SK-N-SH (cell line): ENCODE measurements at regions not wholly inside any gene's neighbourhood (a gene's known extent, or its start where the extent isn't known, plus 50 kb on each side); places are given as distances from the start of the nearest gene placed in this dataset.

Experiments used
- EP300 ChIP-seq, 2 experiments: IDR thresholded peaks; 2 replicates each; pipeline versions ENCODE4 v1.4.0 to v1.6.1; 2012; ENCODE audit warnings: borderline replicate concordance in 1 of 2, low read depth in 1 of 2, low read length in 1 of 2
- GATA2 ChIP-seq: sonication (generic); formaldehyde crosslinking; IDR thresholded peaks from 2 replicates; pipeline ENCODE4 v1.5.0; 2020; ENCODE audit warnings: mild to moderate bottlenecking, missing genetic modification reagents
- JUND ChIP-seq: IDR thresholded peaks from 2 replicates; pipeline ENCODE4 v1.4.0; 2012
- MXI1 ChIP-seq: IDR thresholded peaks from 2 replicates; pipeline ENCODE4 v1.6.1; 2012; ENCODE audit warnings: mild to moderate bottlenecking, low read depth, low read length, improper control_type of control experiment
- NFIC ChIP-seq: IDR thresholded peaks from 2 replicates; pipeline ENCODE4 v1.4.0; 2012; ENCODE audit warnings: borderline replicate concordance
- RAD21 ChIP-seq: IDR thresholded peaks from 2 replicates; pipeline ENCODE4 v1.6.1; 2012; ENCODE audit warnings: mild to moderate bottlenecking, low read length
- SIN3A ChIP-seq: IDR thresholded peaks from 2 replicates; pipeline ENCODE4 v1.6.1; 2012; ENCODE audit warnings: low read depth, mild to moderate bottlenecking, low read length, moderate library complexity, borderline replicate concordance
- SMC3 ChIP-seq: IDR thresholded peaks from 2 replicates; pipeline ENCODE4 v1.6.1; 2012; ENCODE audit warnings: low read depth, low read length, improper control_type of control experiment
- TCF12 ChIP-seq: IDR thresholded peaks from 2 replicates; pipeline ENCODE4 v1.4.0; 2012
- TF ChIP-seq, protein P1 (sequence below): fragments of 200-600 bp; sonication (generic); IDR thresholded peaks from 2 replicates; pipeline ENCODE4 v1.6.1; 2017; ENCODE audit warnings: antibody characterized with exemption, mild to moderate bottlenecking, moderate library complexity
- TF ChIP-seq, protein P2 (sequence below): fragments of 150-350 bp; IDR thresholded peaks from 2 replicates; pipeline ENCODE4 v1.6.1; 2016; ENCODE audit warnings: mild to moderate bottlenecking, low read depth, low read length

DNA sequence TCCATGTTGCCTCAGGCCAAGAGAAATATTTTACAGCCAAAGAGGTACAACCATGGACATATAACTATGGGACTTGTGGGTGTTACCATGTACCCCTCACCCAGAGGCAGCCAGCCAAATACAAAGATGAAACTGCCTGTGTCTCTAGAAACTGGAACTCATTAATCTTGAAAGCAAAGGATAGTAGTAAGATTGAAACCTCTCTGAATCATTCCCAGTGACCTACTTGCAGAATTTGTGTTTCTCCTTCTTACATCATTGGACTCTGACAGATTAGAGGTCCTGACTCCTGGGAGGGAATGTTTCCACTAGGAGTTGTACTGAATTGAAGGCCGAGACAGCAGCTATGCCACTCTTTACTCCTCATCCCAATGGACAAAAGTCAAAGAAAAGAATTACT lies 257.4 kb upstream of the UBASH3B start:
- TF ChIP-seq SMC3 (no peak), MXI1 (no peak), JUND (no peak), NFIC (no peak), EP300 (IDR thresholded peaks at IDR 0.05; ENCODE audit: borderline replicate concordance in 1 of 2, low read depth in 1 of 2, low read length in 1 of 2) (no peak), GATA2 (CRISPR knock-in tag) (no peak), SIN3A (no peak), TCF12 (no peak), RAD21 (no peak)
- TF ChIP-seq, protein P1, sequence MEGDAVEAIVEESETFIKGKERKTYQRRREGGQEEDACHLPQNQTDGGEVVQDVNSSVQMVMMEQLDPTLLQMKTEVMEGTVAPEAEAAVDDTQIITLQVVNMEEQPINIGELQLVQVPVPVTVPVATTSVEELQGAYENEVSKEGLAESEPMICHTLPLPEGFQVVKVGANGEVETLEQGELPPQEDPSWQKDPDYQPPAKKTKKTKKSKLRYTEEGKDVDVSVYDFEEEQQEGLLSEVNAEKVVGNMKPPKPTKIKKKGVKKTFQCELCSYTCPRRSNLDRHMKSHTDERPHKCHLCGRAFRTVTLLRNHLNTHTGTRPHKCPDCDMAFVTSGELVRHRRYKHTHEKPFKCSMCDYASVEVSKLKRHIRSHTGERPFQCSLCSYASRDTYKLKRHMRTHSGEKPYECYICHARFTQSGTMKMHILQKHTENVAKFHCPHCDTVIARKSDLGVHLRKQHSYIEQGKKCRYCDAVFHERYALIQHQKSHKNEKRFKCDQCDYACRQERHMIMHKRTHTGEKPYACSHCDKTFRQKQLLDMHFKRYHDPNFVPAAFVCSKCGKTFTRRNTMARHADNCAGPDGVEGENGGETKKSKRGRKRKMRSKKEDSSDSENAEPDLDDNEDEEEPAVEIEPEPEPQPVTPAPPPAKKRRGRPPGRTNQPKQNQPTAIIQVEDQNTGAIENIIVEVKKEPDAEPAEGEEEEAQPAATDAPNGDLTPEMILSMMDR, result no peak
- TF ChIP-seq, protein P2, sequence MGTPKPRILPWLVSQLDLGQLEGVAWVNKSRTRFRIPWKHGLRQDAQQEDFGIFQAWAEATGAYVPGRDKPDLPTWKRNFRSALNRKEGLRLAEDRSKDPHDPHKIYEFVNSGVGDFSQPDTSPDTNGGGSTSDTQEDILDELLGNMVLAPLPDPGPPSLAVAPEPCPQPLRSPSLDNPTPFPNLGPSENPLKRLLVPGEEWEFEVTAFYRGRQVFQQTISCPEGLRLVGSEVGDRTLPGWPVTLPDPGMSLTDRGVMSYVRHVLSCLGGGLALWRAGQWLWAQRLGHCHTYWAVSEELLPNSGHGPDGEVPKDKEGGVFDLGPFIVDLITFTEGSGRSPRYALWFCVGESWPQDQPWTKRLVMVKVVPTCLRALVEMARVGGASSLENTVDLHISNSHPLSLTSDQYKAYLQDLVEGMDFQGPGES, result no peak
